Peyer's patch (tissue), 4 donors: ENCODE measurements at regions not wholly inside any gene's neighbourhood (a gene's known extent, or its start where the extent isn't known, plus 50 kb on each side); places are given as distances from the start of the nearest gene placed in this dataset.

Source experiments
- CTCF ChIP-seq, 6 experiments: fragments of 450-650 bp in 4 of 6; fragments of 200-600 bp in 2 of 6; sonication (generic) in 1 of 6; IDR thresholded peaks; one replicate each; pipeline ENCODE4 v1.5.1; 2017 to 2019; ENCODE audit warnings: antibody characterized with exemption in 6 of 6, mild to moderate bottlenecking in 3 of 6, moderate library complexity in 1 of 6
- POLR2A ChIP-seq, 2 donors: fragments of 450-650 bp; IDR thresholded peaks; one replicate each; pipeline ENCODE4 v1.5.1; 2017; ENCODE audit warnings: antibody characterized with exemption in 2 of 2, mild to moderate bottlenecking in 2 of 2, moderate library complexity in 2 of 2

- TF ChIP-seq POLR2A (IDR thresholded peaks at IDR 0.05) (no peak), CTCF (IDR thresholded peaks at IDR 0.05) (no peak)
Measured at GRCh38 chr10:56481521-56482091, 120.5 kb upstream of the ZWINT start.
